ENCODE measurements at regions not wholly inside any gene's neighbourhood (a gene's known extent, or its start where the extent isn't known, plus 50 kb on each side); places are given as distances from the start of the nearest gene placed in this dataset.

DNA sequence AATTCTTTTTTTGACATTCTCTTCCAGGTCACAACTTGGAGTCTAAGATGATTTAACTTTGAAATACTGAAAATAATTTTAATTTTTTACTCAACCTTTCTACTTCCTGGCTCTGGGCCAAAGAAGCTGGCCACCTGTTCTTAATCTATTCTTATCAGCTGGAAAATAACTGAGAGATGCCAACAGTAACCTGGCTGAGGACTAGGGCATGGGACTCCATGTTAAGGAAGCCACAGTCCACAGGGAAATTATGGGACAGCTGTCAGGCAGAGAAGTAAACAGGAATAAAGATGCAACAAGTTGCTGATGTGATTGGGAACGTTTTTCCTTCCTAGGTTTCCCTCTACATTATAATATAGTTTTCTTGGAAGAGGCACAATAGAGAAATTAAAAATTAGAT, 84.7 kb upstream of the CPNE4 start:
- no peak overlapping the region for H3K9ac ChIP-seq (ENCODE audit: low read length)
- no peak overlapping the region for H3K27ac ChIP-seq (ENCODE audit: low read length)
- H3K9me3 ChIP-seq (ENCODE audit: low read length), result no peaks in the 10 kb centered on the region
- ATAC-seq (no peak), DNase-seq (no peak)
- H2AFZ ChIP-seq (ENCODE audit: low read length), result no peak overlapping the region
- TF ChIP-seq, protein P1, sequence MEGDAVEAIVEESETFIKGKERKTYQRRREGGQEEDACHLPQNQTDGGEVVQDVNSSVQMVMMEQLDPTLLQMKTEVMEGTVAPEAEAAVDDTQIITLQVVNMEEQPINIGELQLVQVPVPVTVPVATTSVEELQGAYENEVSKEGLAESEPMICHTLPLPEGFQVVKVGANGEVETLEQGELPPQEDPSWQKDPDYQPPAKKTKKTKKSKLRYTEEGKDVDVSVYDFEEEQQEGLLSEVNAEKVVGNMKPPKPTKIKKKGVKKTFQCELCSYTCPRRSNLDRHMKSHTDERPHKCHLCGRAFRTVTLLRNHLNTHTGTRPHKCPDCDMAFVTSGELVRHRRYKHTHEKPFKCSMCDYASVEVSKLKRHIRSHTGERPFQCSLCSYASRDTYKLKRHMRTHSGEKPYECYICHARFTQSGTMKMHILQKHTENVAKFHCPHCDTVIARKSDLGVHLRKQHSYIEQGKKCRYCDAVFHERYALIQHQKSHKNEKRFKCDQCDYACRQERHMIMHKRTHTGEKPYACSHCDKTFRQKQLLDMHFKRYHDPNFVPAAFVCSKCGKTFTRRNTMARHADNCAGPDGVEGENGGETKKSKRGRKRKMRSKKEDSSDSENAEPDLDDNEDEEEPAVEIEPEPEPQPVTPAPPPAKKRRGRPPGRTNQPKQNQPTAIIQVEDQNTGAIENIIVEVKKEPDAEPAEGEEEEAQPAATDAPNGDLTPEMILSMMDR (conservative IDR thresholded peaks at IDR 0.05; ENCODE audit: low read depth, low read length), result no peak
- TF ChIP-seq EZH2 (IDR thresholded peaks at IDR 0.05; ENCODE audit: low read length, unreplicated experiment) (no peak), EZH2phosphoT487 (IDR thresholded peaks at IDR 0.05; ENCODE audit: borderline replicate concordance, low read length) (no peak)
- H3K36me3 ChIP-seq (ENCODE audit: low read depth, low read length), result no peaks in the 10 kb centered on the region
- H3K4me2 ChIP-seq (ENCODE audit: low read length), result no peak overlapping the region
- no peaks in the 10 kb centered on the region for H3K9me2 ChIP-seq (replicated peaks; ENCODE audit: low read length)
- no peaks in the 10 kb centered on the region for H3K4me1 ChIP-seq (ENCODE audit: insufficient read depth, low read length)
- POLR2A ChIA-PET (ENCODE audit: unreplicated experiment), result no interaction called here
- H3K27me3 ChIP-seq (ENCODE audit: low read length), result no peaks in the 10 kb centered on the region
- CTCF ChIA-PET, result no interaction called here
- no TSS peak for BruUV-seq (replicated peaks)
- H4K20me1 ChIP-seq (ENCODE audit: low read length), result no peaks in the 10 kb centered on the region
- intact Hi-C loops (cut with micrococcal nuclease), result no loop called here
- no peak overlapping the region for H3K4me3 ChIP-seq (ENCODE audit: low read length)
- no peaks in the 10 kb centered on the region for H3F3A ChIP-seq (ENCODE audit: low read length, unreplicated experiment)
- no peaks in the 10 kb centered on the region for H3K79me2 ChIP-seq (ENCODE audit: low read length)

GRCh38 chr3:132124096-132124495, 89.3 kb upstream of the CPNE4 start:
- Histone ChIP-seq H3K79me2 (ENCODE audit: low read length) (no peaks in the 10 kb centered on the region), H3K4me2 (ENCODE audit: low read length) (no peak overlapping the region), H3K27me3 (ENCODE audit: low read length) (no peaks in the 10 kb centered on the region), H3K4me3 (ENCODE audit: low read length) (no peak overlapping the region), H3K9me3 (ENCODE audit: low read length) (no peaks in the 10 kb centered on the region), H2AFZ (ENCODE audit: low read length) (no peak overlapping the region), H3K9me2 (replicated peaks; ENCODE audit: low read length) (no peaks in the 10 kb centered on the region), H3K27ac (ENCODE audit: low read length) (no peak overlapping the region), H4K20me1 (ENCODE audit: low read length) (no peaks in the 10 kb centered on the region), H3K36me3 (ENCODE audit: low read depth, low read length) (no peaks in the 10 kb centered on the region), H3K9ac (ENCODE audit: low read length) (no peak overlapping the region), H3K4me1 (ENCODE audit: insufficient read depth, low read length) (no peaks in the 10 kb centered on the region), H3F3A (ENCODE audit: low read length, unreplicated experiment) (no peaks in the 10 kb centered on the region)
- ATAC-seq (no peak), DNase-seq (no peak)
- ChIA-PET POLR2A (ENCODE audit: unreplicated experiment) (no interaction called here), CTCF (no interaction called here)
- intact Hi-C loops (cut with micrococcal nuclease), result no loop called here
- no TSS peak for BruUV-seq (replicated peaks)
- no peak for TF ChIP-seq EZH2phosphoT487 (IDR thresholded peaks at IDR 0.05; ENCODE audit: borderline replicate concordance, low read length)
- TF ChIP-seq, protein P1 (conservative IDR thresholded peaks at IDR 0.05; ENCODE audit: low read depth, low read length), result no peak
- no peak for TF ChIP-seq EZH2 (IDR thresholded peaks at IDR 0.05; ENCODE audit: low read length, unreplicated experiment)

DNA sequence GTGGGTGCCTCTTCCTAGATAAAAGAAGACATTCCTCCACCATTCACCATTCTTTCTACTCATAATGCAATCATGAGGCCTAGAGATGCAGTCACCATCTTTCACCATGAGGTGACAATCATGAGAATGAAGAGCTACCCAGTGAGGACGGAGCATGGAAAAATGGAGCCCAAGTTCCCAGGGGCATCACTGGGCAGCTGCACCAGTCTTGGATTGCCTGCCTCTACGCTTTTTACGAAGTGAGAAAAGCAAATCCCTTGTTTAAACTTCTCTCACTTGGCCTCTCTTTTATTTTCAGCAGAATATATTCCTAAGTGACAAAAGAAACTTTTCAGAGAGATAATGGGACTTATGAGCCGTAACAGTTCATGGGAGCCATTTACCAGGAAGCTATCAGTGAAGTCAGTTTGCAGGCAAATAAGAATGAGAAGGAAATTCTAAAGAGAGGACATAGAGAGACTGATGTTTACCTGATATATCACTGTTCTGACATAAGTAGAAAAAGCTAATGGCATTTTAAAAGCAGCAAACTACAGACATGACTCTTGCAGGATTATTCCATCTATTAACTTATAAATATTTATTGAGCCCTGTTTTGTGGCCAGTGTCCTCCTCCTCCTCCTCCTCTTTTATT, 90.0 kb upstream of the CPNE4 start:
- Histone ChIP-seq H3K79me2 (ENCODE audit: low read length) (no peaks in the 10 kb centered on the region), H3K27ac (ENCODE audit: low read length) (no peak overlapping the region)

More for the DNA sequence above, 90.0 kb upstream of the CPNE4 start:
- H3K9me3 ChIP-seq (ENCODE audit: low read length), result no peaks in the 10 kb centered on the region
- H3K27me3 ChIP-seq (ENCODE audit: low read length), result no peaks in the 10 kb centered on the region
- no peaks in the 10 kb centered on the region for H4K20me1 ChIP-seq (ENCODE audit: low read length)
- CTCF ChIA-PET, result no interaction called here
- DNase-seq (no peak), ATAC-seq (no peak)
- no peak overlapping the region for H3K9ac ChIP-seq (ENCODE audit: low read length)
- no peaks in the 10 kb centered on the region for H3K4me1 ChIP-seq (ENCODE audit: insufficient read depth, low read length)
- POLR2A ChIA-PET (ENCODE audit: unreplicated experiment), result no interaction called here
- intact Hi-C loops (cut with micrococcal nuclease), result no loop called here
- no peaks in the 10 kb centered on the region for H3K9me2 ChIP-seq (replicated peaks; ENCODE audit: low read length)
- no peaks in the 10 kb centered on the region for H3K36me3 ChIP-seq (ENCODE audit: low read depth, low read length)
- H3K4me2 ChIP-seq (ENCODE audit: low read length), result no peak overlapping the region
- no TSS peak for BruUV-seq (replicated peaks)
- TF ChIP-seq EZH2phosphoT487 (IDR thresholded peaks at IDR 0.05; ENCODE audit: borderline replicate concordance, low read length) (no peak), EZH2 (IDR thresholded peaks at IDR 0.05; ENCODE audit: low read length, unreplicated experiment) (no peak)
- TF ChIP-seq, protein P1 (conservative IDR thresholded peaks at IDR 0.05; ENCODE audit: low read depth, low read length), result no peak
- no peaks in the 10 kb centered on the region for H3F3A ChIP-seq (ENCODE audit: low read length, unreplicated experiment)
- no peak overlapping the region for H3K4me3 ChIP-seq (ENCODE audit: low read length)
- H2AFZ ChIP-seq (ENCODE audit: low read length), result no peak overlapping the region

Data from PC-3 (cell line).